ENCODE measurements at regions not wholly inside any gene's neighbourhood (a gene's known extent, or its start where the extent isn't known, plus 50 kb on each side); places are given as distances from the start of the nearest gene placed in this dataset.

DNA sequence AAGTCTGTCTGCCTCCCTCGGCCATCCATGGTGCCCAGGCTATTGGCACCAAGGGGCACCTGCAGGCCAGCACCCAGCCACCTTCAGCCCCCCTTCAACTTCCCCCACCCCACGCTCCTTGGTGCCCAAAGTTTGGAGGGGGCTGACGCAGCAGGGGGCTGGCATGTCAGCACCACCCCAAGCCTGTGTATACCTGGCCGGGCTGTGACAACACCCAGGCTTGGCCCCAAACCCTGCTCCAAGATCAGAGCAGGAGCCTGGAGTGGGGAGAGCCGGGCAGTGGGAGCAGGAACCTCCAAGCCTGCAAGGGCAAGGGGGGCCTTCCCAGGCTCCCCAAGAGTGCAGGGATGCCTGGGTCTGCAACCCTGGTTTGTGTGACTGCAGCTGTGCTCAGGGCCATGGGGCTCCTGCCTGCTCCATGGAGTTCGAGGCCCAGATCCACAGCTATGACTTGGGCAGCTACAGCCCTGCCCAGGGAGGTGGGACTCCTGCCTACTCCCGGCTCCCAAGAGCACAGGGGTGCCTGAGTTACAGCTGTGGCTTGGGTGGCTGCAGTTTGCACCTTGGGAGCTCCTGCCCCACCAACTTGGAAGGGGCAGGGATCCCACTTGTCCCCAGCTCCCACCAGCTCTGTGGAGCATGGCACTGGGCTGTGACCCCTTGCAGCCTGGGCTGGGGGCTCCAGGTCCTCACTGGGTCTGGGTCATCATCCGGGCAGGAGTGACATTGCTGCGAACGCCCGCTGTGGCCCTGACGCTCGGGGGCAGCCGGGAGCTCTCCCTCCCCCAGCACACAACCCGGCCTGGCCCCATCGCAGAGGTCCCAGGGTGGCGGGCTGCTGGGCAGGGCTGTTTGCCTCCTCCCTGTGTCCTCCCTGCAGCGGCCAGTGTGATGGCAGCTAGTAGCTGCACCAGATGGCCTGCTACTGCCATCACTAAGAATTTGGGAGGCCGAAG, 175.5 kb upstream of the SDK2 start (continued):
- TF ChIP-seq, protein P1, sequence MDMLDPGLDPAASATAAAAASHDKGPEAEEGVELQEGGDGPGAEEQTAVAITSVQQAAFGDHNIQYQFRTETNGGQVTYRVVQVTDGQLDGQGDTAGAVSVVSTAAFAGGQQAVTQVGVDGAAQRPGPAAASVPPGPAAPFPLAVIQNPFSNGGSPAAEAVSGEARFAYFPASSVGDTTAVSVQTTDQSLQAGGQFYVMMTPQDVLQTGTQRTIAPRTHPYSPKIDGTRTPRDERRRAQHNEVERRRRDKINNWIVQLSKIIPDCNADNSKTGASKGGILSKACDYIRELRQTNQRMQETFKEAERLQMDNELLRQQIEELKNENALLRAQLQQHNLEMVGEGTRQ (IDR thresholded peaks at IDR 0.05; ENCODE audit: low read length) = no peak
- no peak for TF ChIP-seq TEAD4 (IDR thresholded peaks at IDR 0.05; ENCODE audit: low read depth, low read length)
- no peak for TF ChIP-seq GABPA (IDR thresholded peaks at IDR 0.05; ENCODE audit: borderline replicate concordance, insufficient read depth, low read length)
- TF ChIP-seq, protein P2, sequence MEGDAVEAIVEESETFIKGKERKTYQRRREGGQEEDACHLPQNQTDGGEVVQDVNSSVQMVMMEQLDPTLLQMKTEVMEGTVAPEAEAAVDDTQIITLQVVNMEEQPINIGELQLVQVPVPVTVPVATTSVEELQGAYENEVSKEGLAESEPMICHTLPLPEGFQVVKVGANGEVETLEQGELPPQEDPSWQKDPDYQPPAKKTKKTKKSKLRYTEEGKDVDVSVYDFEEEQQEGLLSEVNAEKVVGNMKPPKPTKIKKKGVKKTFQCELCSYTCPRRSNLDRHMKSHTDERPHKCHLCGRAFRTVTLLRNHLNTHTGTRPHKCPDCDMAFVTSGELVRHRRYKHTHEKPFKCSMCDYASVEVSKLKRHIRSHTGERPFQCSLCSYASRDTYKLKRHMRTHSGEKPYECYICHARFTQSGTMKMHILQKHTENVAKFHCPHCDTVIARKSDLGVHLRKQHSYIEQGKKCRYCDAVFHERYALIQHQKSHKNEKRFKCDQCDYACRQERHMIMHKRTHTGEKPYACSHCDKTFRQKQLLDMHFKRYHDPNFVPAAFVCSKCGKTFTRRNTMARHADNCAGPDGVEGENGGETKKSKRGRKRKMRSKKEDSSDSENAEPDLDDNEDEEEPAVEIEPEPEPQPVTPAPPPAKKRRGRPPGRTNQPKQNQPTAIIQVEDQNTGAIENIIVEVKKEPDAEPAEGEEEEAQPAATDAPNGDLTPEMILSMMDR (IDR thresholded peaks at IDR 0.05; ENCODE audit: control extremely low read depth in 1 of 3, insufficient read depth in 1 of 3, low read depth in 1 of 3, low read length in 3 of 3) = no peak
- TF ChIP-seq, protein P3, sequence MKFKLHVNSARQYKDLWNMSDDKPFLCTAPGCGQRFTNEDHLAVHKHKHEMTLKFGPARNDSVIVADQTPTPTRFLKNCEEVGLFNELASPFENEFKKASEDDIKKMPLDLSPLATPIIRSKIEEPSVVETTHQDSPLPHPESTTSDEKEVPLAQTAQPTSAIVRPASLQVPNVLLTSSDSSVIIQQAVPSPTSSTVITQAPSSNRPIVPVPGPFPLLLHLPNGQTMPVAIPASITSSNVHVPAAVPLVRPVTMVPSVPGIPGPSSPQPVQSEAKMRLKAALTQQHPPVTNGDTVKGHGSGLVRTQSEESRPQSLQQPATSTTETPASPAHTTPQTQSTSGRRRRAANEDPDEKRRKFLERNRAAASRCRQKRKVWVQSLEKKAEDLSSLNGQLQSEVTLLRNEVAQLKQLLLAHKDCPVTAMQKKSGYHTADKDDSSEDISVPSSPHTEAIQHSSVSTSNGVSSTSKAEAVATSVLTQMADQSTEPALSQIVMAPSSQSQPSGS (IDR thresholded peaks at IDR 0.05; ENCODE audit: low read length) = no peak
- TF ChIP-seq SUZ12 (IDR thresholded peaks at IDR 0.05; ENCODE audit: low read length) = no peak
